Islet precursor cell (in vitro differentiated cells): ENCODE measurements at regions not wholly inside any gene's neighbourhood (a gene's known extent, or its start where the extent isn't known, plus 50 kb on each side); places are given as distances from the start of the nearest gene placed in this dataset.
A peak's percentile ranks its signal among the peaks of the same experiment; 100 is the strongest.
"Not testable (repeated sequence)": the region's sequence is repeated elsewhere in the genome, so short reads cannot be mapped to it uniquely, and the experiment has no call there.

ENCODE experiments used
- DNase-seq: peaks from one replicate; pipeline ENCODE4 v3.0.0-alpha.2; 2018

- no peak for DNase-seq
Observed at GRCh38 chr6:133057352-133057751, 183.8 kb upstream of the EYA4 start.

- DNase-seq, result no peak
Observed at GRCh38 chr6:133062077-133062476, 179.1 kb upstream of the EYA4 start.

- no peak for DNase-seq
Observed at GRCh38 chr6:133062696-133063306, 178.4 kb upstream of the EYA4 start.

GRCh38 chr6:133067960-133068359, 173.2 kb upstream of the EYA4 start:
- DNase-seq, result no peak

- DNase-seq, result no peak
Observed at GRCh38 chr6:133070410-133071043, 170.6 kb upstream of the EYA4 start.

GRCh38 chr6:133079901-133080300, 161.3 kb upstream of the EYA4 start:
- DNase-seq, result no peak

- no peak for DNase-seq
Observed at GRCh38 chr6:133083248-133083967, 157.7 kb upstream of the EYA4 start.

GRCh38 chr6:133085471-133085870, 155.7 kb upstream of the EYA4 start:
- DNase-seq, result no peak

GRCh38 chr6:133085896-133086295, 155.3 kb upstream of the EYA4 start:
- no peak for DNase-seq

GRCh38 chr6:133088931-133089695, 152.0 kb upstream of the EYA4 start:
- no peak for DNase-seq

- DNase-seq, result no peak
Observed at GRCh38 chr6:133092199-133092598, 149.0 kb upstream of the EYA4 start.

- DNase-seq, result no peak
Observed at GRCh38 chr6:133092771-133093170, 148.4 kb upstream of the EYA4 start.

GRCh38 chr6:133093211-133093610, 147.9 kb upstream of the EYA4 start:
- not testable (repeated sequence) for DNase-seq

- no peak for DNase-seq
Observed at GRCh38 chr6:133093956-133094355, 147.2 kb upstream of the EYA4 start.

GRCh38 chr6:133097208-133097607, 143.9 kb upstream of the EYA4 start:
- no peak for DNase-seq

GRCh38 chr6:133099573-133099972, 141.6 kb upstream of the EYA4 start:
- DNase-seq, result no peak

GRCh38 chr6:133100865-133101264, 140.3 kb upstream of the EYA4 start:
- DNase-seq, result no peak

- no peak for DNase-seq
Observed at GRCh38 chr6:133101790-133102189, 139.4 kb upstream of the EYA4 start.

GRCh38 chr6:133106934-133107333, 134.2 kb upstream of the EYA4 start:
- DNase-seq, result no peak

GRCh38 chr6:133108419-133108818, 132.7 kb upstream of the EYA4 start:
- DNase-seq, result no peak

- DNase-seq, result no peak
Observed at GRCh38 chr6:133114973-133115372, 126.2 kb upstream of the EYA4 start.

- DNase-seq, result no peak
Observed at GRCh38 chr6:133115946-133116345, 125.2 kb upstream of the EYA4 start.

- DNase-seq, result peak; percentile 64
Observed at GRCh38 chr6:133128191-133128590, 113.0 kb upstream of the EYA4 start.

GRCh38 chr6:133129556-133129955, 111.6 kb upstream of the EYA4 start:
- no peak for DNase-seq
